ENCODE measurements at regions not wholly inside any gene's neighbourhood (a gene's known extent, or its start where the extent isn't known, plus 50 kb on each side); places are given as distances from the start of the nearest gene placed in this dataset.
A peak's percentile ranks its signal among the peaks of the same experiment; 100 is the strongest.

- no peak overlapping the region for H3K9ac ChIP-seq
- TF ChIP-seq USF2 (IDR thresholded peaks at IDR 0.05; ENCODE audit: borderline replicate concordance, low read depth, low read length) (no peak), FOXM1 (IDR thresholded peaks at IDR 0.05; ENCODE audit: low read depth) (no peak), FOSL2 (IDR thresholded peaks at IDR 0.05; ENCODE audit: borderline replicate concordance, low read depth) (no peak), ELF1 (IDR thresholded peaks at IDR 0.05) (no peak), RCOR1 (IDR thresholded peaks at IDR 0.05; ENCODE audit: low read length) (no peak), MEF2A (IDR thresholded peaks at IDR 0.05; ENCODE audit: borderline replicate concordance, low read depth) (no peak), TEAD4 (IDR thresholded peaks at IDR 0.05; ENCODE audit: borderline replicate concordance, insufficient read depth) (no peak), ZBTB33 (IDR thresholded peaks at IDR 0.05; ENCODE audit: borderline replicate concordance, low read depth) (no peak), SMC3 (IDR thresholded peaks at IDR 0.05; ENCODE audit: low read depth, low read length) (no peak), MXI1 (IDR thresholded peaks at IDR 0.05; ENCODE audit: low read depth, low read length) (no peak), GATA2 (CRISPR knock-in tag; IDR thresholded peaks at IDR 0.05) (no peak)
- TF ChIP-seq, protein P1, sequence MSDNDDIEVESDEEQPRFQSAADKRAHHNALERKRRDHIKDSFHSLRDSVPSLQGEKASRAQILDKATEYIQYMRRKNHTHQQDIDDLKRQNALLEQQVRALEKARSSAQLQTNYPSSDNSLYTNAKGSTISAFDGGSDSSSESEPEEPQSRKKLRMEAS (IDR thresholded peaks at IDR 0.05; ENCODE audit: low read depth), result no peak
- H3K79me2 ChIP-seq (ENCODE audit: insufficient read depth), result no peaks in the 10 kb centered on the region
- 49% methylated on average over 4 of the region's 4 CpGs for WGBS (ENCODE audit: low lambda C conversion rate)
- ChIA-PET CTCF (interaction anchor here (1.0 kb wide), 2 partner anchors 35 to 279 kb away, joined by 3 read pairs; no protein-coding TSS in a partner anchor), POLR2A (no interaction called here)
- H3K4me3 ChIP-seq (ENCODE audit: low read depth in 2 of 2, low read length in 1 of 2), result no peak overlapping the region
- H3K4me1 ChIP-seq (ENCODE audit: control insufficient read depth in 1 of 2, insufficient read depth in 2 of 2, low read depth in 1 of 2, low read length in 1 of 2), result no peaks in the 10 kb centered on the region; a peak in 1 of 4 replicates
- H3K36me3 ChIP-seq (replicated peaks in 1 of 2; ENCODE audit: control insufficient read depth in 1 of 2, insufficient read depth in 2 of 2, low read length in 1 of 2), result no peaks in the 10 kb centered on the region
- no peak overlapping the region for H2AFZ ChIP-seq (ENCODE audit: low read depth)
- H3K9me3 ChIP-seq, result no peaks in the 10 kb centered on the region
- H3K27ac ChIP-seq (ENCODE audit: low read depth in 2 of 2, low read length in 1 of 2), result no peak overlapping the region
- H3K4me2 ChIP-seq, result no peak overlapping the region
- DNase-seq, result peak; percentile 19
- H3F3A ChIP-seq (replicated peaks; ENCODE audit: insufficient read depth), result no peaks in the 10 kb centered on the region
- no peaks in the 10 kb centered on the region for H3K9me2 ChIP-seq
- no peaks in the 10 kb centered on the region for H3K27me3 ChIP-seq (ENCODE audit: insufficient read depth)
- no peaks in the 10 kb centered on the region for H4K20me1 ChIP-seq (ENCODE audit: insufficient read depth)
These were observed 75.8 kb upstream of the CNTN1 start for GRCh38 chr12:40616383-40616915.

GRCh38 chr12:40618636-40619035 lies 73.6 kb upstream of the CNTN1 start:
- no peaks in the 10 kb centered on the region for H3K36me3 ChIP-seq (replicated peaks in 1 of 2; ENCODE audit: control insufficient read depth in 1 of 2, insufficient read depth in 2 of 2, low read length in 1 of 2)
- no peaks in the 10 kb centered on the region for H3F3A ChIP-seq (replicated peaks; ENCODE audit: insufficient read depth)
- TF ChIP-seq, protein P2, sequence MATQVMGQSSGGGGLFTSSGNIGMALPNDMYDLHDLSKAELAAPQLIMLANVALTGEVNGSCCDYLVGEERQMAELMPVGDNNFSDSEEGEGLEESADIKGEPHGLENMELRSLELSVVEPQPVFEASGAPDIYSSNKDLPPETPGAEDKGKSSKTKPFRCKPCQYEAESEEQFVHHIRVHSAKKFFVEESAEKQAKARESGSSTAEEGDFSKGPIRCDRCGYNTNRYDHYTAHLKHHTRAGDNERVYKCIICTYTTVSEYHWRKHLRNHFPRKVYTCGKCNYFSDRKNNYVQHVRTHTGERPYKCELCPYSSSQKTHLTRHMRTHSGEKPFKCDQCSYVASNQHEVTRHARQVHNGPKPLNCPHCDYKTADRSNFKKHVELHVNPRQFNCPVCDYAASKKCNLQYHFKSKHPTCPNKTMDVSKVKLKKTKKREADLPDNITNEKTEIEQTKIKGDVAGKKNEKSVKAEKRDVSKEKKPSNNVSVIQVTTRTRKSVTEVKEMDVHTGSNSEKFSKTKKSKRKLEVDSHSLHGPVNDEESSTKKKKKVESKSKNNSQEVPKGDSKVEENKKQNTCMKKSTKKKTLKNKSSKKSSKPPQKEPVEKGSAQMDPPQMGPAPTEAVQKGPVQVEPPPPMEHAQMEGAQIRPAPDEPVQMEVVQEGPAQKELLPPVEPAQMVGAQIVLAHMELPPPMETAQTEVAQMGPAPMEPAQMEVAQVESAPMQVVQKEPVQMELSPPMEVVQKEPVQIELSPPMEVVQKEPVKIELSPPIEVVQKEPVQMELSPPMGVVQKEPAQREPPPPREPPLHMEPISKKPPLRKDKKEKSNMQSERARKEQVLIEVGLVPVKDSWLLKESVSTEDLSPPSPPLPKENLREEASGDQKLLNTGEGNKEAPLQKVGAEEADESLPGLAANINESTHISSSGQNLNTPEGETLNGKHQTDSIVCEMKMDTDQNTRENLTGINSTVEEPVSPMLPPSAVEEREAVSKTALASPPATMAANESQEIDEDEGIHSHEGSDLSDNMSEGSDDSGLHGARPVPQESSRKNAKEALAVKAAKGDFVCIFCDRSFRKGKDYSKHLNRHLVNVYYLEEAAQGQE (IDR thresholded peaks at IDR 0.05; ENCODE audit: low read depth, low read length), result no peak
- TF ChIP-seq POLR2AphosphoS5 (IDR thresholded peaks at IDR 0.05; ENCODE audit: low read depth, low read length), result no peak
- TF ChIP-seq CHD2 (IDR thresholded peaks at IDR 0.05; ENCODE audit: low read length, partially characterized antibody), result no peak
- TF ChIP-seq RCOR1 (IDR thresholded peaks at IDR 0.05; ENCODE audit: low read length), result no peak
- H2AFZ ChIP-seq (ENCODE audit: low read depth), result no peak overlapping the region
- H4K20me1 ChIP-seq (ENCODE audit: insufficient read depth), result no peaks in the 10 kb centered on the region
- H3K9ac ChIP-seq, result no peak overlapping the region
- no peaks in the 10 kb centered on the region for H3K79me2 ChIP-seq (ENCODE audit: insufficient read depth)
- H3K4me3 ChIP-seq (ENCODE audit: low read depth in 2 of 2, low read length in 1 of 2), result no peak overlapping the region
- no peaks in the 10 kb centered on the region for H3K9me2 ChIP-seq
- H3K27me3 ChIP-seq (ENCODE audit: insufficient read depth), result no peaks in the 10 kb centered on the region
- POLR2A ChIA-PET, result no interaction called here
- no peaks in the 10 kb centered on the region; a peak in 1 of 4 replicates for H3K4me1 ChIP-seq (ENCODE audit: control insufficient read depth in 1 of 2, insufficient read depth in 2 of 2, low read depth in 1 of 2, low read length in 1 of 2)
- CTCF ChIA-PET, result no interaction called here
- DNase-seq, result no peak
- WGBS (ENCODE audit: low lambda C conversion rate), result 31% methylated on average over 1 of the region's 1 CpG
- no peaks in the 10 kb centered on the region for H3K9me3 ChIP-seq
- H3K27ac ChIP-seq (ENCODE audit: low read depth in 2 of 2, low read length in 1 of 2), result no peak overlapping the region
- no peak overlapping the region for H3K4me2 ChIP-seq
